ENCODE measurements at regions not wholly inside any gene's neighbourhood (a gene's known extent, or its start where the extent isn't known, plus 50 kb on each side); places are given as distances from the start of the nearest gene placed in this dataset.

- TF ChIP-seq CTCF (IDR thresholded peaks at IDR 0.05) (no peak), EP300 (IDR thresholded peaks at IDR 0.05) (no peak), POLR2A (IDR thresholded peaks at IDR 0.05) (no peak)
Observed at GRCh38 chr1:82700476-82700875, 899.7 kb downstream of the ADGRL2 start.

All from upper lobe of left lung (tissue), 4 donors.